ENCODE measurements at regions not wholly inside any gene's neighbourhood (a gene's known extent, or its start where the extent isn't known, plus 50 kb on each side); places are given as distances from the start of the nearest gene placed in this dataset.

DNA sequence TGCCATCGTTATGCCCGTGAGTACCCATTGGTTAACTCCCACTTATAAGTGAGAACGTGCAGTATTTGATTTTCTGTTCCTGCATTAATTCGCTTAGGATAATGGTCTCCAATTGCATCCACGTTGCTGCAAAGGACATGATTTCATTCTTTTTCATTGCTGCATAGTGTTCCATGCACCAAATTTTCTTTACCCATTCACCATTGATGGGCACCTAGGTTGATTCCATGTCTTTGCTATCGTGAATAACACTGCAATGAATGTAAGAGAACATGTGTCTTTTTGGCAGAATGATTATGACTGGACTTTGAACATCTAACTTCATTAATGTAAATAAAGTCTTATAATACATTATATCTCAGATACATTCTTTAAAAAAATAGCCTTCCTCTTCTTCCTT is 169.6 kb upstream of the CDIN1 start:
- Histone ChIP-seq H3K4me2 (no peak overlapping the region), H3K4me1 (ENCODE audit: low read depth, poor library complexity, severe bottlenecking) (no peaks in the 10 kb centered on the region), H3K79me2 (ENCODE audit: insufficient read depth, low read depth) (no peaks in the 10 kb centered on the region), H3K27ac (no peak overlapping the region), H2AFZ (ENCODE audit: low read depth) (no peak overlapping the region), H3K27me3 (ENCODE audit: insufficient read depth, low read depth) (no peaks in the 10 kb centered on the region), H3K36me3 (ENCODE audit: insufficient read depth) (no peaks in the 10 kb centered on the region), H3K9ac (no peak overlapping the region), H3K4me3 (IDR thresholded peaks at IDR 0.05; ENCODE audit: insufficient read depth, low read depth, low read length) (no peak overlapping the region), H4K20me1 (ENCODE audit: insufficient read depth) (no peaks in the 10 kb centered on the region)
- TF ChIP-seq, protein P1, sequence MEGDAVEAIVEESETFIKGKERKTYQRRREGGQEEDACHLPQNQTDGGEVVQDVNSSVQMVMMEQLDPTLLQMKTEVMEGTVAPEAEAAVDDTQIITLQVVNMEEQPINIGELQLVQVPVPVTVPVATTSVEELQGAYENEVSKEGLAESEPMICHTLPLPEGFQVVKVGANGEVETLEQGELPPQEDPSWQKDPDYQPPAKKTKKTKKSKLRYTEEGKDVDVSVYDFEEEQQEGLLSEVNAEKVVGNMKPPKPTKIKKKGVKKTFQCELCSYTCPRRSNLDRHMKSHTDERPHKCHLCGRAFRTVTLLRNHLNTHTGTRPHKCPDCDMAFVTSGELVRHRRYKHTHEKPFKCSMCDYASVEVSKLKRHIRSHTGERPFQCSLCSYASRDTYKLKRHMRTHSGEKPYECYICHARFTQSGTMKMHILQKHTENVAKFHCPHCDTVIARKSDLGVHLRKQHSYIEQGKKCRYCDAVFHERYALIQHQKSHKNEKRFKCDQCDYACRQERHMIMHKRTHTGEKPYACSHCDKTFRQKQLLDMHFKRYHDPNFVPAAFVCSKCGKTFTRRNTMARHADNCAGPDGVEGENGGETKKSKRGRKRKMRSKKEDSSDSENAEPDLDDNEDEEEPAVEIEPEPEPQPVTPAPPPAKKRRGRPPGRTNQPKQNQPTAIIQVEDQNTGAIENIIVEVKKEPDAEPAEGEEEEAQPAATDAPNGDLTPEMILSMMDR (conservative IDR thresholded peaks at IDR 0.05; ENCODE audit: low read depth, low read length), result no peak

DNA sequence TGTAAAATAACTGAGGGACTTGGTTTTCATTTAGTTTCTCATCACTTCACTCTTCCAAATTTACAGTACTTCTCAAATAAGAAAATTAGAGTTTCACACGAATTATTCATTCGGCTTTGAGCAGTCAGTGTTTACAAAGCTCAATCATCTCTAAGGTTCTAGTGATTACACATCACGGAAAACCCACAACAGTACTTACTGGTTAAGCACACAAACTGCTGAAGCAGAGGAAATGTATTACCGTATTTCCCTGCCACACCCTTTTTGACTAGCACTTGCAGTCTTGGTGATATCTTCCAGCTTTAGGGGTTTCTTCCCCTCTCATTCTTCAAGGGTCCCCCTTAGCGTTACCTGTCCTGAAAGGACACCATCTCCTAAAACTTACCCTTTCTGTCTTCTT is 164.8 kb upstream of the CDIN1 start:
- no peak overlapping the region for H3K4me3 ChIP-seq (IDR thresholded peaks at IDR 0.05; ENCODE audit: insufficient read depth, low read depth, low read length)
- H2AFZ ChIP-seq (ENCODE audit: low read depth), result no peak overlapping the region
- no peaks in the 10 kb centered on the region for H3K79me2 ChIP-seq (ENCODE audit: insufficient read depth, low read depth)
- no peak overlapping the region for H3K4me2 ChIP-seq
- no peaks in the 10 kb centered on the region for H3K36me3 ChIP-seq (ENCODE audit: insufficient read depth)
- no peaks in the 10 kb centered on the region for H3K27me3 ChIP-seq (ENCODE audit: insufficient read depth, low read depth)
- no peaks in the 10 kb centered on the region for H4K20me1 ChIP-seq (ENCODE audit: insufficient read depth)
- H3K27ac ChIP-seq, result no peak overlapping the region
- TF ChIP-seq, protein P1 (conservative IDR thresholded peaks at IDR 0.05; ENCODE audit: low read depth, low read length), result no peak
- no peak overlapping the region for H3K9ac ChIP-seq
- H3K4me1 ChIP-seq (ENCODE audit: low read depth, poor library complexity, severe bottlenecking), result no peaks in the 10 kb centered on the region

DNA sequence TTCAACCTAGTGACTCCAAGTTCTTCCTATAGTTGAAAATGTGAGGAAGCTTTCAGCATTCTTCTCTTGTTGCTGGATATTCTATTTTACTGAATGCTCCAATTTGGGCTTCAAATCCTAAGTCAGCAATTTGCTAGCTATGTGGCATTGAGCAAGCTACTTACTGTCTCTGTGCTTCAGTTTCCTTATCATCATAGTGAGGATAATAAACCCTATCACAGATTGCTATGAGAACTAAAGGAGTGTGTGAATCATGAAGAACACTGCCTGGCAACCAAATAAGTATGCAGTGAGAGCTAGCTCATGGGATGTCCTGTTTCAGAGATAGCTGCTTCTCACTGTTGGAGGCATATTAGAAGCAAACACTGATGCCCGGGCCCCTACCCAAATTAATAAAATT is 163.8 kb upstream of the CDIN1 start:
- TF ChIP-seq, protein P1 (conservative IDR thresholded peaks at IDR 0.05; ENCODE audit: low read depth, low read length), result no peak
- Histone ChIP-seq H3K36me3 (ENCODE audit: insufficient read depth) (no peaks in the 10 kb centered on the region), H3K4me3 (IDR thresholded peaks at IDR 0.05; ENCODE audit: insufficient read depth, low read depth, low read length) (no peak overlapping the region), H3K4me2 (no peak overlapping the region), H3K9ac (no peak overlapping the region), H3K4me1 (ENCODE audit: low read depth, poor library complexity, severe bottlenecking) (no peaks in the 10 kb centered on the region), H3K79me2 (ENCODE audit: insufficient read depth, low read depth) (no peaks in the 10 kb centered on the region), H3K27ac (no peak overlapping the region), H4K20me1 (ENCODE audit: insufficient read depth) (no peaks in the 10 kb centered on the region), H2AFZ (ENCODE audit: low read depth) (no peak overlapping the region), H3K27me3 (ENCODE audit: insufficient read depth, low read depth) (no peaks in the 10 kb centered on the region)

DNA sequence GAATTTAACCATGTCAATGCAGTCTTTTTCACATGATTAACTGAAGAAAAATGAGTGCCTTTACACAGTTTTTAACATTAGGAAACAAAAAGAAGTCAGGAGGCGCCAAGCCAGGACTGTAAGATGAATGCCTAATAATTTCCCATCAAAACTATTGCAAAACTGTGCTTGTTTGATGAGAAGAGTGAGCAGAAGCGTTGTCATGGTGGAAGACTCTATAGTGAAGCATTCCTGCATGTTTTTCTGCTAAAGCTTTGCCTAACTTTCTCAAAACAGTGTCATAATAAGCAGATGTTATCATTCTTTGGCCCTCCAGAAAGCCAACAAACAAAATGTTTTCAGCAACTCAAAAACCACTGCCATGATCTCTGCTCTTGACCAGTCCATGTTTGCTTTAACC is 156.8 kb upstream of the CDIN1 start:
- TF ChIP-seq, protein P1 (conservative IDR thresholded peaks at IDR 0.05; ENCODE audit: low read depth, low read length), result no peak
- Histone ChIP-seq H2AFZ (ENCODE audit: low read depth) (no peak overlapping the region), H3K27me3 (ENCODE audit: insufficient read depth, low read depth) (no peaks in the 10 kb centered on the region), H3K27ac (no peak overlapping the region), H3K4me1 (ENCODE audit: low read depth, poor library complexity, severe bottlenecking) (peaks cover 15% of the 10 kb centered on the region), H3K4me2 (no peak overlapping the region), H3K36me3 (ENCODE audit: insufficient read depth) (no peaks in the 10 kb centered on the region), H3K79me2 (ENCODE audit: insufficient read depth, low read depth) (no peaks in the 10 kb centered on the region), H4K20me1 (ENCODE audit: insufficient read depth) (no peaks in the 10 kb centered on the region), H3K4me3 (IDR thresholded peaks at IDR 0.05; ENCODE audit: insufficient read depth, low read depth, low read length) (no peak overlapping the region), H3K9ac (no peak overlapping the region)

DNA sequence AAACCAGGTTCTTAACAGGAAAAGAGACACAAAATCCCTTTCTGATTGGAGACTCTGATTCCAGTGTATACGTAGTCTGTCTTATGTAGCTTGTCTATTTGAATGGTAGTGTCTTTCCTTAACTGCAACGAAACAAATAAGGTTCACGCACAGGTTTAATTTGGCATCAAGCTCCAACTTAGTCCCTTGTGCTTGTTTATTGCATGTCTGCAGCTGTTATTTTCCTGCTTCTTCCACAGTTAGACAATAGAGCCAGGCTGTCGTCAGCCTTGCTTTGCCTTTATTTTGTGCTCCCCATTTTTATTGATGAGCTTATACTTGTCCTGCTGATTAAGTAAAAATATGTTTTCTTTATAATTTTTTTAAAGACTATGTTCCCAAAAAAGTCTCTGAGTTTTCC is 152.7 kb upstream of the CDIN1 start:
- Histone ChIP-seq H4K20me1 (ENCODE audit: insufficient read depth) (no peaks in the 10 kb centered on the region), H3K9ac (no peak overlapping the region), H3K27ac (no peak overlapping the region), H3K27me3 (ENCODE audit: insufficient read depth, low read depth) (no peaks in the 10 kb centered on the region), H2AFZ (ENCODE audit: low read depth) (no peak overlapping the region), H3K4me2 (no peak overlapping the region), H3K4me1 (ENCODE audit: low read depth, poor library complexity, severe bottlenecking) (peaks cover 15% of the 10 kb centered on the region), H3K4me3 (IDR thresholded peaks at IDR 0.05; ENCODE audit: insufficient read depth, low read depth, low read length) (no peak overlapping the region), H3K79me2 (ENCODE audit: insufficient read depth, low read depth) (no peaks in the 10 kb centered on the region), H3K36me3 (ENCODE audit: insufficient read depth) (no peaks in the 10 kb centered on the region)
- TF ChIP-seq, protein P1 (conservative IDR thresholded peaks at IDR 0.05; ENCODE audit: low read depth, low read length), result no peak

Measured in KMS-11 (cell line).